Stimulated activated CD8-positive, alpha-beta memory T cell treated with anti-CD3 and anti-CD28 coated beads, Interleukin-7, amount 100 ng/mL, for 1 hour (primary cell): ENCODE measurements at regions not wholly inside any gene's neighbourhood (a gene's known extent, or its start where the extent isn't known, plus 50 kb on each side); places are given as distances from the start of the nearest gene placed in this dataset.
"Not testable (repeated sequence)": the region's sequence is repeated elsewhere in the genome, so short reads cannot be mapped to it uniquely, and the experiment has no call there.

Source experiments
- DNase-seq, 2 donors: peaks; one replicate each; pipeline ENCODE4 v3.0.0-alpha.2; 2020; ENCODE audit warnings: low read depth in 2 of 2

- no peak for DNase-seq
These were observed 104.9 kb downstream of the CHIC2 start for GRCh38 chr4:53959343-53960120.

GRCh38 chr4:53956454-53956853 is 108.0 kb downstream of the CHIC2 start:
- no peak for DNase-seq

- no peak for DNase-seq
These were observed 108.4 kb downstream of the CHIC2 start for GRCh38 chr4:53956053-53956452.

GRCh38 chr4:53951414-53951813 is 113.0 kb downstream of the CHIC2 start:
- DNase-seq = no peak

GRCh38 chr4:53943345-53944085 is 120.9 kb downstream of the CHIC2 start:
- no peak for DNase-seq

GRCh38 chr4:53942712-53943111 is 121.7 kb downstream of the CHIC2 start:
- DNase-seq = no peak

GRCh38 chr4:53941331-53941730 is 123.1 kb downstream of the CHIC2 start:
- no peak for DNase-seq

- DNase-seq = not testable (repeated sequence)
These were observed 124.5 kb downstream of the CHIC2 start for GRCh38 chr4:53939892-53940291.

GRCh38 chr4:53937918-53938317 is 126.5 kb downstream of the CHIC2 start:
- DNase-seq = no peak

- no peak for DNase-seq
These were observed 127.1 kb downstream of the CHIC2 start for GRCh38 chr4:53937327-53937726.

- DNase-seq = no peak
These were observed 128.6 kb downstream of the CHIC2 start for GRCh38 chr4:53935780-53936179.

GRCh38 chr4:53932796-53933610 is 131.4 kb downstream of the CHIC2 start:
- no peak for DNase-seq

- no peak for DNase-seq
These were observed 132.9 kb downstream of the CHIC2 start for GRCh38 chr4:53931461-53931961.

GRCh38 chr4:53929955-53930798 is 134.2 kb downstream of the CHIC2 start:
- peak; percentile 11 to 23 for DNase-seq

- no peak for DNase-seq
These were observed 135.1 kb downstream of the CHIC2 start for GRCh38 chr4:53929311-53929710.

- no peak for DNase-seq
These were observed 135.6 kb downstream of the CHIC2 start for GRCh38 chr4:53928825-53929224.

- DNase-seq = no peak
These were observed 139.3 kb downstream of the CHIC2 start for GRCh38 chr4:53925050-53925605.

GRCh38 chr4:53924333-53925049 is 139.9 kb downstream of the CHIC2 start:
- no peak for DNase-seq

GRCh38 chr4:53923921-53924320 is 140.5 kb downstream of the CHIC2 start:
- no peak for DNase-seq

GRCh38 chr4:53921856-53922255 is 142.5 kb downstream of the CHIC2 start:
- DNase-seq = no peak
